Gastrocnemius medialis (tissue), 4 donors: ENCODE measurements at regions not wholly inside any gene's neighbourhood (a gene's known extent, or its start where the extent isn't known, plus 50 kb on each side); places are given as distances from the start of the nearest gene placed in this dataset.

Experiments
- POLR2A ChIP-seq, 2 donors: fragments of 450-650 bp; IDR thresholded peaks; one replicate each; pipeline ENCODE4 v1.6.1; 2017; ENCODE audit warnings: antibody characterized with exemption in 2 of 2, mild to moderate bottlenecking in 2 of 2, moderate library complexity in 2 of 2
- TF ChIP-seq, protein P1 (sequence below), 5 experiments: fragments of 450-650 bp in 3 of 5; fragments of 200-600 bp in 2 of 5; sonication (generic) in 2 of 5; IDR thresholded peaks in 4 of 5; conservative IDR thresholded peaks in 1 of 5; 1 replicate in 4 of 5; 2 replicates in 1 of 5; pipeline ENCODE4 v1.5.1; 2016 to 2019; ENCODE audit warnings: antibody characterized with exemption in 5 of 5, mild to moderate bottlenecking in 3 of 5, moderate library complexity in 3 of 5

DNA sequence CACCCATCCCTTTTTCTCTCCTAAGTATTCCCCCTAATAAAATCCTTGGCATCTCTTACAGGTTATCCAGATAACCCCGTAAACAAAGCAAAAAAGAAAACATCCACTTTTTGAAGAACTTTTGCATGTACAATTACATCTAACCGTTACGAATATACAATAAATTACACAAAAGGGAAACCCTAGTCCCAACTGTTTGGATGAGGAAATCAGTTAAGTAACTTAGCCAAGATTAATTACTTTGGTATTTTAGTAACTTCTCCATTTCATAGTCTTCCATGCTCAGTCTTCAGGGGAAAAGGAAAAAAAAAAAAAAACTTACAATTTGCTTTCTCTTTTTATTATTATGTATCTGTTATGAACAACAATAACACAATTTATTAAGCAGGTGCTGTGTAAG is 212.9 kb downstream of the ACTL7B start:
- TF ChIP-seq POLR2A (IDR thresholded peaks at IDR 0.05), result no peak
- TF ChIP-seq, protein P1, sequence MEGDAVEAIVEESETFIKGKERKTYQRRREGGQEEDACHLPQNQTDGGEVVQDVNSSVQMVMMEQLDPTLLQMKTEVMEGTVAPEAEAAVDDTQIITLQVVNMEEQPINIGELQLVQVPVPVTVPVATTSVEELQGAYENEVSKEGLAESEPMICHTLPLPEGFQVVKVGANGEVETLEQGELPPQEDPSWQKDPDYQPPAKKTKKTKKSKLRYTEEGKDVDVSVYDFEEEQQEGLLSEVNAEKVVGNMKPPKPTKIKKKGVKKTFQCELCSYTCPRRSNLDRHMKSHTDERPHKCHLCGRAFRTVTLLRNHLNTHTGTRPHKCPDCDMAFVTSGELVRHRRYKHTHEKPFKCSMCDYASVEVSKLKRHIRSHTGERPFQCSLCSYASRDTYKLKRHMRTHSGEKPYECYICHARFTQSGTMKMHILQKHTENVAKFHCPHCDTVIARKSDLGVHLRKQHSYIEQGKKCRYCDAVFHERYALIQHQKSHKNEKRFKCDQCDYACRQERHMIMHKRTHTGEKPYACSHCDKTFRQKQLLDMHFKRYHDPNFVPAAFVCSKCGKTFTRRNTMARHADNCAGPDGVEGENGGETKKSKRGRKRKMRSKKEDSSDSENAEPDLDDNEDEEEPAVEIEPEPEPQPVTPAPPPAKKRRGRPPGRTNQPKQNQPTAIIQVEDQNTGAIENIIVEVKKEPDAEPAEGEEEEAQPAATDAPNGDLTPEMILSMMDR (IDR thresholded peaks at IDR 0.05 in 4 of 5, conservative IDR thresholded peaks at IDR 0.05 in 1 of 5), result no peak
